Muscle of leg (tissue), 3 donors: ENCODE measurements at regions not wholly inside any gene's neighbourhood (a gene's known extent, or its start where the extent isn't known, plus 50 kb on each side); places are given as distances from the start of the nearest gene placed in this dataset.

Source experiments
- DNase-seq: peaks from one replicate; pipeline ENCODE4 v3.0.0; 2013
- H3K27ac ChIP-seq: one replicate; pipeline ENCODE4 v1.5.1; 2013; ENCODE audit warnings: mild to moderate bottlenecking, low read length, control low read depth
- H3K27me3 ChIP-seq: one replicate; pipeline ENCODE4 v1.6.1; 2013; ENCODE audit warnings: low read length; ENCODE audit not compliant: control insufficient read depth, insufficient read depth
- H3K36me3 ChIP-seq: one replicate; pipeline ENCODE4 v1.6.1; 2013; ENCODE audit warnings: low read length; ENCODE audit not compliant: control insufficient read depth, insufficient read depth
- H3K4me1 ChIP-seq: one replicate; pipeline ENCODE4 v1.6.1; 2013; ENCODE audit warnings: low read length; ENCODE audit not compliant: control insufficient read depth, insufficient read depth
- H3K4me3 ChIP-seq: one replicate; pipeline ENCODE4 v1.5.1; 2013; ENCODE audit warnings: low read length, control low read depth
- H3K9me3 ChIP-seq: replicated peaks from 2 replicates; pipeline ENCODE4 v1.6.1; 2013; ENCODE audit warnings: low read depth, low read length; ENCODE audit not compliant: control insufficient read depth
- WGBS: methylation state at CpG from one replicate; pipeline ENCODE4 v1.1.5; 2013; ENCODE audit warnings: missing lambda C conversion rate; ENCODE audit not compliant: insufficient coverage; 5-methylcytosine and 5-hydroxymethylcytosine counted together

DNA sequence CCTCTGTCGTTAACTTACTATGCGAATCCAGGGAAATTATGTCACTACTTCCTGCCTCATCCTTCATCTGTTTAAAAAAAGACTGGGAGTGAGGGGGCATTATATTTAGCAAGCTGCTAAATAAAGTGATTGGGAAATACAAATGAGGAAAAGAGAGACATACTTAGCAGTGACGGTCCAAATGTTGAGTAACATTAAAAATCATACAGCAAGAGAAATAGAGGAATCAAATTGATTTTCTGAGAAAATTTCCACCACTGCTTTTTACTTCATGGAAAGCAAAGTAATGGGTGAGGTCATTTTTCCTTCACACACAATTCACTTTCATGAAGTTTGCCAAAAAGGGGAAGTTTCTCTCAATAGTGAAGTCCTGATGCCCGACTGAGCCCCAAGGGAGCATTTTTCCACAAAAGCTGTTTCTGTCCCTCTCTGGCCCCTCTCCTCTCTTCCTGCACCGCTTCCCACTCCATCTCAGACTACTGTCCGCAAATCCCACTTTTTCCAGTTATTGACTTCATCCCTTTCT, 61.9 kb upstream of the ADO start:
- Histone ChIP-seq H3K4me1 (no peaks in the 10 kb centered on the region), H3K36me3 (no peaks in the 10 kb centered on the region), H3K27ac (no peak overlapping the region), H3K27me3 (no peaks in the 10 kb centered on the region), H3K4me3 (no peak overlapping the region), H3K9me3 (no peaks in the 10 kb centered on the region)
- WGBS, result 25% methylated on average over 1 of the region's 6 CpGs
- peak; percentile 84 for DNase-seq

DNA sequence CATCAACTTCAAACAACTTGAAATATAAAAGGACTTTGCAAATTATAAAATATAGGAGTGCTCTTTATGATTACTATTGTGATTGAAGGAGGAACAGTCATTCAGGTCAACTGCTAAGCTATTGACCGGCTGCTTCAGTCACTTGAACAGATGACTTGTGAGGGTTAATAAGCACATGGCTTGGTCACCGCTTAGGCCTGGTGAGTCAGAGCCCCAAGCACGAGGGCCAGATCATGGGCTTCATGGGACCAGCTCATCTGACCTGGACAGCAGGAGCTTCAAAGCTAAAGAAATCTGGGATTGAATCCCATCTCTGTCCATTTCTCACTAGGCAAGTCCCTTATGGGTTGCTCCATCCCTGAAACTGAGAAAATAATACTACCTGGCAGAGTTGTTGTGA, 60.4 kb upstream of the ADO start:
- H3K4me1 ChIP-seq, result no peaks in the 10 kb centered on the region
- H3K9me3 ChIP-seq, result no peaks in the 10 kb centered on the region
- no peaks in the 10 kb centered on the region for H3K36me3 ChIP-seq
- H3K27ac ChIP-seq, result no peak overlapping the region
- no peak overlapping the region for H3K4me3 ChIP-seq
- H3K27me3 ChIP-seq, result no peaks in the 10 kb centered on the region
- WGBS, result 63% methylated on average over 3 of the region's 3 CpGs
- no peak for DNase-seq

DNA sequence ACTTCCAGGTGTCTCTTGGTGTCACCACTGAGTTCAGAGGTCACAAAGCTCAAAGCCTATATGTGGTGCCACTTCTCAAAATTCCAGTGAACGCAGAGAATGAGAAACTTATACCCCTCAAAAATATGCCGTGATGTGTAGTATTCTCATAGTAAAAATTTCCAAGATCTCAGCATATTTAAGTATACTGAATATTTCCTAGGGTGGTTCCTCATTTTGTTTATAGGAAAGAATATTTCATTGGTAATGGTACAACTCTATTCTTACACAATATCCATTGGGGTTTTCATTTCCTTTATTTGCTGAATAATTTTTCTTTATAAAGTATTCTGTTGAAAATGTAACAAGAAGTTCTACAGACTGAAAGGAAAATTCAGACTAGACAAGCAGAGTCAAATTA, 58.9 kb upstream of the ADO start:
- no peaks in the 10 kb centered on the region for H3K36me3 ChIP-seq
- no CpG with 5 or more reads among the region's 2 CpGs for WGBS
- H3K4me3 ChIP-seq, result no peak overlapping the region
- no peak overlapping the region for H3K27ac ChIP-seq
- DNase-seq, result peak; percentile 44
- H3K27me3 ChIP-seq, result no peaks in the 10 kb centered on the region
- H3K9me3 ChIP-seq, result no peaks in the 10 kb centered on the region
- H3K4me1 ChIP-seq, result no peaks in the 10 kb centered on the region

DNA sequence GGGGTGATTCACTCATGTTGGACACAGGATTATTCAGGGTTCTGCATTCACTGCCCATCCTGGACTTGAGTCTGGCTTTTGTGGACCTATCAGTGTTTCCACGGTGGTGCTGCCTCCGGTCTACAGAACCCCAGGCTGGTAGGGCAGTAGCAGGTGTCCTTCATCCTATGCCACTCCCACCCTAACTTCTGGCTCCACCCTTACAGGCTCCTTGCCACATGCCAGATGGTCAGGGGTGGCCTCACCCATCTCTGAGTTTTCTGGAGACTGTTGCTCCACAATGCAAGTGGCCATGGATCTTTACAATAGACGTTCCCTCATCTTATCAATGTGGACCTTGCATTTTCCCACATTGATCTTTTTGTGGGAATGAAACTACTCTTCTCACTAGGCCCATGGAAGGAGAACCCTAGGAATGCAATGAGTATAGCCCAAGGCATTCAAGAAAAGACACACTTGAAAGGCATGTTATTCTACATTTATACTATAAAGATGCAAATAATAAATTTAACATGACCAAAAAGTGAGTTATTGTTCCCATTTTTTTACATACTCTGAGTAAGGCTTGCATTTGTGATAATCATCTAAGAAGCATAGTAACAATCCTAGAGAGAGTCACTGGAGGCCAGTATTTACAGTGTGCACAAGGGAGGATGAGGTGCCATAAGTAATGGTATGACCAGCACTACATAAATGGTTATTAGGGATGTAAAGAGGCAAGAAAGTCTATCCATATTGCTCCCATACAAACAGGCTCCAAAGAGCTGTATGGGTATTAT, 57.4 kb upstream of the ADO start:
- DNase-seq, result no peak
- Histone ChIP-seq H3K27me3 (no peaks in the 10 kb centered on the region), H3K36me3 (no peaks in the 10 kb centered on the region), H3K27ac (no peak overlapping the region), H3K4me3 (no peak overlapping the region), H3K9me3 (no peaks in the 10 kb centered on the region), H3K4me1 (no peaks in the 10 kb centered on the region)
- 100% methylated on average over 2 of the region's 3 CpGs for WGBS

DNA sequence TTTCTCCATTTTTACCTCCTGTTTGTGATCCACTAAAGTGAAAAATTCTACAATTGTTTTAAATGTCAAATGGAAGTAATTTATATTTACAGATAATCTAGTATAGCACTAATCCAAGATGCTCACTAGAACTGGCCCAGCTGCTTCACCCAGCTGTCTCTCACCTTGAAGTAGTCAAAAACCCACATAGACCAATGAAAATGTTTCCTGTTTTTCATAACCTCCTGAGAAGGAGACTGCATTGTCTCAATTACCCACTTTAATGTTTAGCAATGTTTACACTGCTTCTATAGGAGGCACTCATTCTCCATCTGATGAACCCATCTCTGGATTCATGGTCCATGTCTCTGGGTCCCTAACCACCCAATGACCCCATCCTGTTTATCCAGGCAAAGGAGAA, 56.1 kb upstream of the ADO start:
- Histone ChIP-seq H3K27me3 (no peaks in the 10 kb centered on the region), H3K36me3 (no peaks in the 10 kb centered on the region), H3K4me1 (no peaks in the 10 kb centered on the region), H3K9me3 (no peaks in the 10 kb centered on the region), H3K4me3 (no peak overlapping the region), H3K27ac (no peak overlapping the region)
- DNase-seq, result no peak

DNA sequence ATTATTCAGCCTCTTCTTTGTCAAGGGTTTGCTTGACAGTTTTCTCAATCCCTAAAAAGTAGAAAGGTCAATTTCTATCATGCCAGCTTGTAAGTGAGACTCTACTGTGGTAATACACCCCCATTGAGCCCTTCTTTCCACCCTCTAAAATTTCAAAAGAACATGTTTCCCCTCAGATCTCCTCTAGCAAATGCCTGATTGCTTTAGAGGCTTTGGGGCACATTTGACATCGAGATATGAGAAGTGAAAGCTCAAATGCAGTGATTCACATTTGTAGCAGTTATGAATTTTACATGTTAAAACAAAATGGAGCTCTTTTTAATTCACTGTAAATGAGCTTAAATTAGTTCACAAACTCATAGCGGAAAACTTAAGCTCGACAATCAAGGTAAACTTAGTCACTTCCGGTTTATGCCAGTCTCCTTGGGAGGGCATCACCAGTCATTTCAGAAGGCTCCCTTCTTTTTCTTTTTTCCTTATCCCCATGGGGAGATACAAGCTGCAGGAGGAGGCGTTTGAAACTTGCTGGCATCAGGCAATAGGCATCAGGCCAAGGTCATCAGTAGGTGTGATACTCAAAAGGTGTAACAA, 55.3 kb upstream of the ADO start:
- no CpG with 5 or more reads among the region's 5 CpGs for WGBS
- H3K27me3 ChIP-seq, result no peaks in the 10 kb centered on the region

More for the DNA sequence above, 55.3 kb upstream of the ADO start:
- no peak for DNase-seq
- H3K9me3 ChIP-seq, result no peaks in the 10 kb centered on the region
- H3K36me3 ChIP-seq, result no peaks in the 10 kb centered on the region
- no peak overlapping the region for H3K4me3 ChIP-seq
- H3K27ac ChIP-seq, result no peak overlapping the region
- no peaks in the 10 kb centered on the region for H3K4me1 ChIP-seq
